H1 (cell line): ENCODE measurements at regions not wholly inside any gene's neighbourhood (a gene's known extent, or its start where the extent isn't known, plus 50 kb on each side); places are given as distances from the start of the nearest gene placed in this dataset.

Source experiments
- CTCF ChIA-PET: fragments of 300-600 bp; sonication (Branson Sonifier 250); formaldehyde crosslinking; loops from one replicate; lab custom pipeline; 2021; ENCODE audit not compliant: partially characterized antibody; lab: Charles Lee
- POLR2A ChIA-PET: fragments of 300-600 bp; sonication (Branson Sonifier 250); formaldehyde crosslinking; loops from one replicate; lab custom pipeline; 2021; ENCODE audit warnings: inconsistent platforms; ENCODE audit not compliant: partially characterized antibody; lab: Charles Lee
- DNase-seq, 2 experiments: peaks; one replicate each; pipeline versions ENCODE4 v3.0.0 to v3.0.0-alpha.2; 2010 to 2022; ENCODE audit warnings: low spot score in 2 of 2, low read depth in 1 of 2, mixed read lengths in 1 of 2
- FAIRE-seq: peaks from 2 replicates; lab custom pipeline; 2011; peaks lifted over from hg19 to GRCh38; lab: Jason Lieb, UNC
- H2AFZ ChIP-seq: 2 replicates; pipeline ENCODE4 v1.8.1; 2012; ENCODE audit warnings: low read length, inconsistent platforms
- H2AK5ac ChIP-seq: 2 replicates; pipeline ENCODE4 v1.6.1; 2013; ENCODE audit warnings: low read depth, low read length
- H2BK120ac ChIP-seq: replicated peaks from 2 replicates; pipeline ENCODE3; 2013; ENCODE audit warnings: low read depth, low read length, inconsistent platforms
- H2BK12ac ChIP-seq: 2 replicates; pipeline ENCODE4 v1.6.1; 2013; ENCODE audit warnings: low read depth, low read length
- H2BK15ac ChIP-seq: 2 replicates; pipeline ENCODE4 v1.6.1; 2013; ENCODE audit warnings: low read length
- H2BK20ac ChIP-seq: 2 replicates; pipeline ENCODE4 v1.6.1; 2013; ENCODE audit warnings: low read length
- H2BK5ac ChIP-seq: 2 replicates; pipeline ENCODE4 v1.6.1; 2013; ENCODE audit warnings: low read depth, low read length
- H3K14ac ChIP-seq: 2 replicates; pipeline ENCODE4 v1.6.1; 2013; ENCODE audit warnings: inconsistent platforms; ENCODE audit not compliant: insufficient read length
- H3K18ac ChIP-seq: 2 replicates; pipeline ENCODE4 v1.6.1; 2013; ENCODE audit warnings: low read length; ENCODE audit errors: extremely low read depth
- H3K23ac ChIP-seq: 2 replicates; pipeline ENCODE4 v1.6.1; 2013; ENCODE audit warnings: inconsistent platforms; ENCODE audit not compliant: insufficient read length
- H3K23me2 ChIP-seq: 2 replicates; pipeline ENCODE4 v1.6.1; 2013; ENCODE audit warnings: low read depth, low read length
- H3K27ac ChIP-seq: 2 replicates; pipeline ENCODE4 v1.6.1; 2011; ENCODE audit warnings: low read depth, low read length, inconsistent platforms
- H3K27me3 ChIP-seq, 4 experiments: replicated peaks in 1 of 4; 1 replicate in 1 of 4; 2 replicates in 3 of 4; pipeline versions ENCODE4 v1.6.1 to v1.8.1; 2011 to 2013; ENCODE audit warnings: low read length in 3 of 4, mild to moderate bottlenecking in 3 of 4, inconsistent platforms in 2 of 4, mixed read lengths in 2 of 4, moderate library complexity in 1 of 4; ENCODE audit not compliant: control insufficient read depth in 3 of 4, insufficient read depth in 3 of 4; ENCODE audit errors: extremely low read depth in 1 of 4
- H3K36me3 ChIP-seq, 4 experiments: 2 replicates each; pipeline versions ENCODE4 v1.6.1 to v1.8.1; 2011 to 2013; ENCODE audit warnings: mild to moderate bottlenecking in 4 of 4, low read length in 3 of 4, moderate library complexity in 2 of 4, control low read depth in 1 of 4, inconsistent platforms in 1 of 4; ENCODE audit not compliant: insufficient read depth in 4 of 4, control insufficient read depth in 2 of 4
- H3K4ac ChIP-seq: replicated peaks from 2 replicates; pipeline ENCODE3; 2013; ENCODE audit warnings: low read length, low read depth, mixed read lengths, inconsistent platforms; ENCODE audit not compliant: insufficient read length
- H3K4me1 ChIP-seq, 4 experiments: replicated peaks in 1 of 4; 1 replicate in 1 of 4; 2 replicates in 3 of 4; pipeline versions ENCODE4 v1.6.1 to v1.8.1; 2011 to 2013; ENCODE audit warnings: low read length in 3 of 4, inconsistent platforms in 2 of 4, mixed read lengths in 1 of 4; ENCODE audit not compliant: insufficient read depth in 4 of 4, control insufficient read depth in 3 of 4
- H3K4me2 ChIP-seq, 2 experiments: 2 replicates each; pipeline versions ENCODE4 v1.6.1 to v1.8.1; 2011 to 2013; ENCODE audit warnings: low read depth in 2 of 2, low read length in 2 of 2, control low read depth in 1 of 2, inconsistent platforms in 1 of 2, mild to moderate bottlenecking in 1 of 2; ENCODE audit not compliant: insufficient read depth in 1 of 2
- H3K4me3 ChIP-seq, 4 experiments: fragments of 200-600, 300-600 bp in 1 of 4; sonication (generic), shearing (Covaris generic), sonication (Bioruptor Twin) in 1 of 4; 2 replicates each; pipeline versions ENCODE4 v1.5.1 to v1.8.1; 2011 to 2016; ENCODE audit warnings: low read length in 4 of 4, low read depth in 3 of 4, control low read depth in 2 of 4, inconsistent platforms in 2 of 4, mild to moderate bottlenecking in 2 of 4, mixed read lengths in 1 of 4, moderate library complexity in 1 of 4; ENCODE audit not compliant: insufficient read depth in 2 of 4; ENCODE audit errors: extremely low read depth in 1 of 4
- H3K56ac ChIP-seq: replicated peaks from 2 replicates; pipeline ENCODE3; 2013; ENCODE audit warnings: low read depth, mild to moderate bottlenecking, mixed read lengths, low read length, inconsistent platforms; ENCODE audit not compliant: insufficient read length
- H3K79me1 ChIP-seq: 2 replicates; pipeline ENCODE4 v1.6.1; 2013; ENCODE audit warnings: low read depth, low read length, control low read depth
- H3K79me2 ChIP-seq, 2 experiments: 2 replicates each; pipeline versions ENCODE4 v1.6.1 to v1.8.1; 2012 to 2013; ENCODE audit warnings: low read length in 2 of 2, mild to moderate bottlenecking in 2 of 2, inconsistent platforms in 1 of 2; ENCODE audit not compliant: insufficient read depth in 2 of 2, control insufficient read depth in 1 of 2
- H3K9ac ChIP-seq, 4 experiments: replicated peaks in 1 of 4; 1 replicate in 1 of 4; 2 replicates in 3 of 4; pipeline versions ENCODE4 v1.6.1 to v1.8.1; 2011 to 2013; ENCODE audit warnings: low read depth in 3 of 4, low read length in 3 of 4, control low read depth in 2 of 4, mild to moderate bottlenecking in 2 of 4, moderate library complexity in 2 of 4, inconsistent platforms in 1 of 4; ENCODE audit errors: extremely low read depth in 1 of 4
- H3K9me3 ChIP-seq, 2 experiments: 2 replicates each; pipeline versions ENCODE4 v1.6.1 to v1.8.1; 2012 to 2013; ENCODE audit warnings: mild to moderate bottlenecking in 2 of 2, moderate library complexity in 2 of 2, control low read depth in 1 of 2, inconsistent platforms in 1 of 2, low read depth in 1 of 2, low read length in 1 of 2, mixed read lengths in 1 of 2; ENCODE audit not compliant: insufficient read depth in 2 of 2
- H4K20me1 ChIP-seq, 2 experiments: replicated peaks in 1 of 2; 2 replicates each; pipeline versions ENCODE3 to v1.8.1; 2011 to 2013; ENCODE audit warnings: inconsistent platforms in 2 of 2, low read length in 2 of 2, mild to moderate bottlenecking in 1 of 2; ENCODE audit not compliant: insufficient read depth in 2 of 2, control insufficient read depth in 1 of 2
- H4K5ac ChIP-seq: 2 replicates; pipeline ENCODE4 v1.6.1; 2013; ENCODE audit warnings: low read length, low read depth, mixed read lengths, inconsistent platforms; ENCODE audit not compliant: insufficient read length
- H4K8ac ChIP-seq: 2 replicates; pipeline ENCODE4 v1.8.0; 2013; ENCODE audit warnings: mild to moderate bottlenecking, moderate library complexity, low read length, inconsistent platforms; ENCODE audit not compliant: insufficient read depth; ENCODE audit errors: extremely low read depth
- H4K91ac ChIP-seq: replicated peaks from 2 replicates; pipeline ENCODE3; 2013; ENCODE audit warnings: low read length, mixed read lengths, inconsistent platforms; ENCODE audit not compliant: insufficient read length
- CHD2 ChIP-seq: IDR thresholded peaks from 2 replicates; pipeline ENCODE4 v1.6.1; 2012; ENCODE audit warnings: low read length, improper control_type of control experiment
- FOSL1 ChIP-seq: IDR thresholded peaks from 2 replicates; pipeline ENCODE4 v1.6.1; 2011; ENCODE audit warnings: mild to moderate bottlenecking, low read depth, low read length, moderate library complexity; ENCODE audit not compliant: insufficient read depth
- GTF2F1 ChIP-seq: IDR thresholded peaks from 2 replicates; pipeline ENCODE4 v1.6.1; 2012; ENCODE audit warnings: low read depth, low read length, improper control_type of control experiment, borderline replicate concordance
- KDM1A ChIP-seq: fragments of 200-600, 300-600 bp; sonication (generic); IDR thresholded peaks from 2 replicates; pipeline ENCODE4 v1.7.1; 2016; ENCODE audit warnings: mild to moderate bottlenecking, low read length, borderline replicate concordance
- NRF1 ChIP-seq: IDR thresholded peaks from 2 replicates; pipeline ENCODE4 v1.6.1; 2011; ENCODE audit warnings: mild to moderate bottlenecking, low read depth, low read length, improper control_type of control experiment
- PHF8 ChIP-seq: fragments of 200-600 bp; sonication (generic); conservative IDR thresholded peaks from 2 replicates; pipeline ENCODE4 v1.7.1; 2012; ENCODE audit warnings: low read depth, mild to moderate bottlenecking, inconsistent platforms, low read length, moderate library complexity
- RBBP5 ChIP-seq: IDR thresholded peaks from 2 replicates; pipeline ENCODE4 v1.7.1; 2012; ENCODE audit warnings: low read depth, mild to moderate bottlenecking, inconsistent platforms, low read length, moderate library complexity, borderline replicate concordance
- SUZ12 ChIP-seq: fragments of 200-600 bp; sonication (generic); IDR thresholded peaks from 2 replicates; pipeline ENCODE4 v1.6.1; 2012; ENCODE audit warnings: mild to moderate bottlenecking, inconsistent platforms, low read length, moderate library complexity, mixed read lengths
- whole genome bisulfite sequencing, 2 experiments: shearing (Covaris generic) in 1 of 2; methylation state at CpG; one replicate each; pipeline versions ENCODE4 v1.1.6 to v1.1.7; 2013 to 2015; ENCODE audit warnings: low lambda C conversion rate in 2 of 2, mixed read lengths in 2 of 2, inconsistent platforms in 1 of 2, low coverage in 1 of 2, missing lambda C conversion rate in 1 of 2; ENCODE audit not compliant: insufficient replicate concordance in 2 of 2, insufficient coverage in 1 of 2, insufficient read length in 1 of 2; ENCODE audit errors: extremely low coverage in 1 of 2, missing lambda C conversion rate in 1 of 2; 5-methylcytosine and 5-hydroxymethylcytosine counted together
- TF ChIP-seq, protein P1 (sequence below): IDR thresholded peaks from 2 replicates; pipeline ENCODE4 v1.6.1; 2011; ENCODE audit warnings: low read length, improper control_type of control experiment
- TF ChIP-seq, protein P2 (sequence below): IDR thresholded peaks from 2 replicates; pipeline ENCODE4 v1.6.1; 2012; ENCODE audit warnings: low read length, inconsistent platforms

DNA sequence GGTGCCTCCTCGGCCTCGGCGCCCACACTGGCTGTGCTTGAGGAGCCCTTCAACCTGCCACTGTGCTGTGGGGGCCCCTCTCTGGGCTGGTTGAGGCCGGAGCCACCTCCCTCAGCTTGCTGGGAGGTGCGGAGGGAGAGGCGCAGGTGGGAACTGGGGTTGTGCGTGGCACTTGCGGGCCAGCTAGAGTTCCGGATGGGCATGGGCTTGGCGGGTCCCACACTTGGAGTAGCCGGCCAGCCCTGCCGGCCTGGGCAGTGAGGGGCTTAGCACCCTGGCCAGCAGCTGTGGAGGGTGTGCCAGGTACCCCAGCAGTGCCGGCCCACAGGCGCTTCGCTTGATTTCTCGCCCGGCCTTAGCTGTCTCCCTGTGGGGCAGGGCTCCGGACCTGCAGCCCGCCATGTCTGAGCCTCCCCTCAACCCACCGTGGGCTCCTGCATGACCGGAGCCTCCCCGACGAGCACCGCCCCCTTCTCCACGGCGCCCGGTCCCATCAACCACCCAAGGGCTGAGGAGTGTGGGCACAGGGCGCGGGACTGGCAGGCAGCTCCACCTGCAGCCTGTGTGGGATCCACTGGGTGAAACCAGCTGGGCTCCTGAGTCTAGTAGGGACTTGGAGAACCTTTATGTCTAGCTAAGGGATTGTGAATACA, 723.8 kb downstream of the DIAPH3 start:
- no peak overlapping the region for H3K56ac ChIP-seq
- H4K8ac ChIP-seq = no peak overlapping the region
- peaks cover 0 to 2% (median 0%) of the 10 kb centered on the region in 4 experiments; a peak in 1 of 8 replicates for H3K36me3 ChIP-seq
- H3K9ac ChIP-seq = no peak overlapping the region
- ChIA-PET CTCF (interaction anchor here (0.5 to 2.0 kb wide), 6 partner anchors 8 to 388 kb away, joined by 3 to 5 read pairs (median 3); no protein-coding TSS in a partner anchor), POLR2A (interaction anchor here (1.3 kb wide), 1 partner anchor 8 kb away, joined by 4 read pairs; no protein-coding TSS in a partner anchor)
- no peak overlapping the region for H2AK5ac ChIP-seq
- no peak overlapping the region for H3K4ac ChIP-seq
- no peak overlapping the region for H3K27ac ChIP-seq
- 83% methylated on average over 27 of the region's 29 CpGs; no CpG with 5 or more reads in 1 of the 2 experiments for WGBS, 2 experiments
- no peaks in the 10 kb centered on the region for H3K79me2 ChIP-seq
- no peaks in the 10 kb centered on the region for H3K79me1 ChIP-seq
- no peaks in the 10 kb centered on the region; a peak in 1 of 7 replicates for H3K4me1 ChIP-seq
- DNase-seq = no peak
- H4K91ac ChIP-seq = no peak overlapping the region
- no peak overlapping the region for H3K4me2 ChIP-seq
- H2BK5ac ChIP-seq = no peak overlapping the region
- H3K27me3 ChIP-seq = no peaks in the 10 kb centered on the region; a peak in 2 of 7 replicates
- H3K4me3 ChIP-seq = no peak overlapping the region
- no peaks in the 10 kb centered on the region for H4K20me1 ChIP-seq
- FAIRE-seq = no peak
- no peak overlapping the region for H4K5ac ChIP-seq
- no peaks in the 10 kb centered on the region for H3K23me2 ChIP-seq
- H2BK20ac ChIP-seq = no peak overlapping the region
- H2BK15ac ChIP-seq = no peak overlapping the region
- peaks cover 0 to 8% of the 10 kb centered on the region in 2 experiments; a peak in 2 of 4 replicates for H3K9me3 ChIP-seq
- H2BK120ac ChIP-seq = no peak overlapping the region
- no peak overlapping the region for H2BK12ac ChIP-seq
- H2AFZ ChIP-seq = no peak overlapping the region
- H3K18ac ChIP-seq = no peak overlapping the region
- no peak overlapping the region for H3K23ac ChIP-seq
- H3K14ac ChIP-seq = no peak overlapping the region
- TF ChIP-seq RBBP5 (no peak), GTF2F1 (no peak), KDM1A (no peak), PHF8 (no peak), CHD2 (no peak), NRF1 (no peak), SUZ12 (no peak), FOSL1 (no peak)
- TF ChIP-seq, protein P1, sequence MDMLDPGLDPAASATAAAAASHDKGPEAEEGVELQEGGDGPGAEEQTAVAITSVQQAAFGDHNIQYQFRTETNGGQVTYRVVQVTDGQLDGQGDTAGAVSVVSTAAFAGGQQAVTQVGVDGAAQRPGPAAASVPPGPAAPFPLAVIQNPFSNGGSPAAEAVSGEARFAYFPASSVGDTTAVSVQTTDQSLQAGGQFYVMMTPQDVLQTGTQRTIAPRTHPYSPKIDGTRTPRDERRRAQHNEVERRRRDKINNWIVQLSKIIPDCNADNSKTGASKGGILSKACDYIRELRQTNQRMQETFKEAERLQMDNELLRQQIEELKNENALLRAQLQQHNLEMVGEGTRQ = no peak
- TF ChIP-seq, protein P2, sequence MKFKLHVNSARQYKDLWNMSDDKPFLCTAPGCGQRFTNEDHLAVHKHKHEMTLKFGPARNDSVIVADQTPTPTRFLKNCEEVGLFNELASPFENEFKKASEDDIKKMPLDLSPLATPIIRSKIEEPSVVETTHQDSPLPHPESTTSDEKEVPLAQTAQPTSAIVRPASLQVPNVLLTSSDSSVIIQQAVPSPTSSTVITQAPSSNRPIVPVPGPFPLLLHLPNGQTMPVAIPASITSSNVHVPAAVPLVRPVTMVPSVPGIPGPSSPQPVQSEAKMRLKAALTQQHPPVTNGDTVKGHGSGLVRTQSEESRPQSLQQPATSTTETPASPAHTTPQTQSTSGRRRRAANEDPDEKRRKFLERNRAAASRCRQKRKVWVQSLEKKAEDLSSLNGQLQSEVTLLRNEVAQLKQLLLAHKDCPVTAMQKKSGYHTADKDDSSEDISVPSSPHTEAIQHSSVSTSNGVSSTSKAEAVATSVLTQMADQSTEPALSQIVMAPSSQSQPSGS = no peak
